HUES64 (cell line): ENCODE measurements at regions not wholly inside any gene's neighbourhood (a gene's known extent, or its start where the extent isn't known, plus 50 kb on each side); places are given as distances from the start of the nearest gene placed in this dataset.

Experiments
- H3K27ac ChIP-seq: 2 replicates; pipeline ENCODE4 v1.7.0; 2013; ENCODE audit warnings: low read depth, low read length, inconsistent platforms
- H3K27me3 ChIP-seq: 2 replicates; pipeline ENCODE4 v1.6.1; 2013; ENCODE audit warnings: mild to moderate bottlenecking, low read length; ENCODE audit not compliant: insufficient read depth
- H3K36me3 ChIP-seq: 2 replicates; pipeline ENCODE4 v1.6.1; 2013; ENCODE audit warnings: mild to moderate bottlenecking, low read length; ENCODE audit not compliant: insufficient read depth
- H3K4me1 ChIP-seq: 2 replicates; pipeline ENCODE4 v1.6.1; 2013; ENCODE audit warnings: mild to moderate bottlenecking, low read length, moderate library complexity; ENCODE audit not compliant: insufficient read depth
- H3K4me3 ChIP-seq: 2 replicates; pipeline ENCODE4 v1.5.1; 2013; ENCODE audit warnings: mild to moderate bottlenecking, low read length, moderate library complexity
- H3K9ac ChIP-seq: 2 replicates; pipeline ENCODE4 v1.6.1; 2013; ENCODE audit warnings: mild to moderate bottlenecking, low read depth, low read length
- H3K9me3 ChIP-seq: 2 replicates; pipeline ENCODE4 v1.6.1; 2013; ENCODE audit warnings: low read depth, low read length; ENCODE audit not compliant: insufficient read depth
- WGBS: fragments of 150-250, 120-280 bp; methylation state at CpG from one replicate; pipeline ENCODE4 v1.1.7; 2013; ENCODE audit warnings: missing lambda C conversion rate; 5-methylcytosine and 5-hydroxymethylcytosine counted together

- Histone ChIP-seq H3K9me3 (no peaks in the 10 kb centered on the region), H3K4me1 (no peaks in the 10 kb centered on the region), H3K27ac (no peak overlapping the region), H3K4me3 (no peak overlapping the region), H3K36me3 (no peaks in the 10 kb centered on the region), H3K9ac (no peak overlapping the region), H3K27me3 (no peaks in the 10 kb centered on the region)
- 95% methylated on average over 3 of the region's 4 CpGs for WGBS
These were observed 331.2 kb downstream of the METTL15 start for GRCh38 chr11:28439403-28439802.

- 100% methylated on average over 1 of the region's 1 CpG for WGBS
- Histone ChIP-seq H3K4me1 (no peaks in the 10 kb centered on the region), H3K9ac (no peak overlapping the region), H3K27me3 (no peaks in the 10 kb centered on the region), H3K36me3 (no peaks in the 10 kb centered on the region), H3K9me3 (no peaks in the 10 kb centered on the region), H3K27ac (no peak overlapping the region), H3K4me3 (no peak overlapping the region)
These were observed 311.9 kb downstream of the METTL15 start for GRCh38 chr11:28420099-28420498.

- H3K9me3 ChIP-seq, result no peaks in the 10 kb centered on the region
- 93% methylated on average over 5 of the region's 5 CpGs for WGBS
- no peak overlapping the region for H3K9ac ChIP-seq
- H3K36me3 ChIP-seq, result no peaks in the 10 kb centered on the region
- no peaks in the 10 kb centered on the region for H3K4me1 ChIP-seq
- H3K27me3 ChIP-seq, result no peaks in the 10 kb centered on the region
- H3K27ac ChIP-seq, result no peak overlapping the region
- no peak overlapping the region for H3K4me3 ChIP-seq
These were observed 309.6 kb downstream of the METTL15 start for GRCh38 chr11:28417601-28418323.

GRCh38 chr11:28412029-28412428 is 303.8 kb downstream of the METTL15 start:
- no peaks in the 10 kb centered on the region for H3K36me3 ChIP-seq
- no peaks in the 10 kb centered on the region for H3K27me3 ChIP-seq
- H3K4me3 ChIP-seq, result no peak overlapping the region
- no peaks in the 10 kb centered on the region for H3K4me1 ChIP-seq
- H3K9ac ChIP-seq, result no peak overlapping the region
- H3K27ac ChIP-seq, result no peak overlapping the region
- H3K9me3 ChIP-seq, result no peaks in the 10 kb centered on the region

- WGBS, result 89% methylated on average over 3 of the region's 3 CpGs
- Histone ChIP-seq H3K27ac (no peak overlapping the region), H3K27me3 (no peaks in the 10 kb centered on the region), H3K9me3 (no peaks in the 10 kb centered on the region), H3K36me3 (no peaks in the 10 kb centered on the region), H3K9ac (no peak overlapping the region), H3K4me3 (no peak overlapping the region), H3K4me1 (no peaks in the 10 kb centered on the region)
These were observed 293.3 kb downstream of the METTL15 start for GRCh38 chr11:28401446-28401845.

- Histone ChIP-seq H3K36me3 (no peaks in the 10 kb centered on the region), H3K27ac (no peak overlapping the region)
- WGBS, result 95% methylated on average over 4 of the region's 4 CpGs
These were observed 292.3 kb downstream of the METTL15 start for GRCh38 chr11:28400331-28401100.

GRCh38 chr11:28393348-28393747 is 285.2 kb downstream of the METTL15 start:
- H3K4me3 ChIP-seq, result no peak overlapping the region
- no peaks in the 10 kb centered on the region for H3K27me3 ChIP-seq
- no peaks in the 10 kb centered on the region for H3K9me3 ChIP-seq
- H3K36me3 ChIP-seq, result no peaks in the 10 kb centered on the region
- no peak overlapping the region for H3K9ac ChIP-seq
- H3K4me1 ChIP-seq, result no peaks in the 10 kb centered on the region
- 93% methylated on average over 5 of the region's 5 CpGs for WGBS
- no peak overlapping the region for H3K27ac ChIP-seq

More at GRCh38 chr11:28400331-28401100, 292.3 kb downstream of the METTL15 start:
- Histone ChIP-seq H3K27me3 (no peaks in the 10 kb centered on the region), H3K4me1 (no peaks in the 10 kb centered on the region), H3K9ac (no peak overlapping the region), H3K9me3 (no peaks in the 10 kb centered on the region), H3K4me3 (no peak overlapping the region)

- Histone ChIP-seq H3K27ac (no peak overlapping the region), H3K27me3 (no peaks in the 10 kb centered on the region), H3K36me3 (no peaks in the 10 kb centered on the region), H3K9me3 (no peaks in the 10 kb centered on the region), H3K4me3 (no peak overlapping the region), H3K4me1 (no peaks in the 10 kb centered on the region; the same call in 1 of the 2 replicates), H3K9ac (no peak overlapping the region)
- WGBS, result 96% methylated on average over 4 of the region's 4 CpGs
These were observed 276.2 kb downstream of the METTL15 start for GRCh38 chr11:28384418-28384817.

GRCh38 chr11:28383456-28383855 is 275.3 kb downstream of the METTL15 start:
- no peak overlapping the region for H3K27ac ChIP-seq
- no peaks in the 10 kb centered on the region for H3K36me3 ChIP-seq
- 93% methylated on average over 1 of the region's 1 CpG for WGBS
- H3K4me1 ChIP-seq, result no peaks in the 10 kb centered on the region; the same call in 1 of the 2 replicates
- H3K9ac ChIP-seq, result no peak overlapping the region
- H3K27me3 ChIP-seq, result no peaks in the 10 kb centered on the region
- no peaks in the 10 kb centered on the region for H3K9me3 ChIP-seq
- no peak overlapping the region for H3K4me3 ChIP-seq
